GM21717 (cell line): ENCODE measurements at regions not wholly inside any gene's neighbourhood (a gene's known extent, or its start where the extent isn't known, plus 50 kb on each side); places are given as distances from the start of the nearest gene placed in this dataset.

Experiments used
- ATAC-seq: cut with Tn5 transposase; IDR thresholded peaks from one replicate; pipeline ENCODE4 v1.9.1; 2021; ENCODE audit warnings: mild to moderate bottlenecking, moderate library complexity; ENCODE audit not compliant: unreplicated experiment

- no peak for ATAC-seq
These were observed 193.2 kb upstream of the MPHOSPH6 start for GRCh38 chr16:82363026-82363816.

DNA sequence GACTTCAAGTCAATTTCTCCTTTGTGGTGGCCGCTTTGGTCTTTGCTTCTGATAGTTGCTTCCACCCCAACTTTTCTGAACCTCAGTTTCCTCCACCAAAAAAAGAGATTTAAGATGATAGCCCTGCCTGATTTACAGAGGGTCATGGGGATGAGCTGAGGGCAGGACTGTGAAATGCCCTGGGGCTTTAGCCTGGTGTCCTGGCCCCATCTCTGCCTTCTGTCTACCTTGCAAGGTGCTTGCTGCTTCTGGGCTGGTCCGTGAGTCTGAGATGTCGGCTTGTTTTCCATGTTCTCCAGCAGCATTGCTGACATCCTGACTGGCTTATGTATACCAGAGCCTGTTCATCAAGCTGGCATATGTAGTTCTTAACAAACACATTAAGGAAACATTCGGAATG lies 191.9 kb upstream of the MPHOSPH6 start:
- ATAC-seq = no peak

GRCh38 chr16:82360024-82360783 lies 190.2 kb upstream of the MPHOSPH6 start:
- ATAC-seq = no peak

GRCh38 chr16:82358606-82359221 lies 188.7 kb upstream of the MPHOSPH6 start:
- ATAC-seq = no peak

DNA sequence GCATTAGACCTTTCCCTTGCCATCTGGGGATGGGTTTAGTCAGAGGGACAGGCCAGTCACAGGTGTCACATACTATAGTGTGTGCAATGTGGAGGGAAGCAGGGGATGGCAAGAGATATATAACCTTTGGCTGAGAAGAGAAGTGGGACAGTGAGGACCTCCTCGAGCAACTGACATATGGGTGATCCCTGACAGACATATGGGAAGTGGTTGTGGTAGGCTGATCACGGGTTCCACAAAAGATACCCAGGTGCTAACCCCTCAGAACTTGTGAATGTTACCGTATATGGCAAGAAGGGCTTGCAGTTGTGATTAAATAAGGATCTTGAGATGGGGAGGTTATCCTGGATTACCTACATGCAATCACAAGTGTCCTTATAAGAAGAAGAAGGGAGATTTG lies 188.1 kb upstream of the MPHOSPH6 start:
- ATAC-seq = no peak

- no peak for ATAC-seq
These were observed 187.2 kb upstream of the MPHOSPH6 start for GRCh38 chr16:82357237-82357636.

- no peak for ATAC-seq
These were observed 180.5 kb upstream of the MPHOSPH6 start for GRCh38 chr16:82350560-82350959.

DNA sequence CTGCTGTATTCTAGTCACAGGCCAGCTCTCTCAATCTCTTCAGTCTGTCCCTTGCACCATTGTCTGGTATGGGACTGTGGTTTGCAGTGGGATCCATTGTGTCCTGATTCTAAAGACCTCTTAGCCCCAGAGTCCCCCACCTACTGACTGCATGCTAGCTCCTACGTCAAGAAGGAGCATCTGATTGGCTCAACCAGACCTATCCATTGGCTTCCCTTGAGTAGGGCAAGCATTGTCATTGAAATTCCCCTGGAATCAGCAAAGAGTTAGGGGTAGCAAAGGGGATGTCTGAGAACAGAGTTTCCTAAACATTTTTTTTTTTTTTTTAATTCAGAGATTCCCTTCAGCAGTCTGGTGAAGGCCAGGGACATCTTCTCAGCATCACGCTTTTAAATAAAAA lies 175.3 kb upstream of the MPHOSPH6 start:
- no peak for ATAC-seq

- ATAC-seq = no peak
These were observed 174.1 kb upstream of the MPHOSPH6 start for GRCh38 chr16:82344157-82344556.

- no peak for ATAC-seq
These were observed 171.2 kb upstream of the MPHOSPH6 start for GRCh38 chr16:82341146-82341669.

DNA sequence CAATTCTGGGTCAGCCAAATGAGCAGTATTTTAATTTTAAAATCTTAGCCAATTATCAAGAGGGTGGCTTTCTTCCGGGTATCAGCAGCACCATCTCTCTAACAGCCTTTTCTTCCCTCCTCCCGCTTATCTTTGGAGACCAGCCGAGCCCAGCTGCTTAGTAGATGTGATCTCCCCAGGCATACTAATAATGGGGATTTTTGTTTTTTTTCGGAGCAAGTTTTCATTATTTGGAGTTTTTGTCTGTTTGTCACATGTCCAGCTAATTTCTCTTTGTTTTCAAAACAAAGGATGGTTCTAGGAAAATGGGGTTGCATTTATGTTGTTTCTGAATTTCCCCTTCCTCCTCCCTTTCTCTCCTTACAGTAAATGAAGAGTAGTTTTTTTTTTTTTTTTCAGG lies 170.5 kb upstream of the MPHOSPH6 start:
- ATAC-seq = no peak

DNA sequence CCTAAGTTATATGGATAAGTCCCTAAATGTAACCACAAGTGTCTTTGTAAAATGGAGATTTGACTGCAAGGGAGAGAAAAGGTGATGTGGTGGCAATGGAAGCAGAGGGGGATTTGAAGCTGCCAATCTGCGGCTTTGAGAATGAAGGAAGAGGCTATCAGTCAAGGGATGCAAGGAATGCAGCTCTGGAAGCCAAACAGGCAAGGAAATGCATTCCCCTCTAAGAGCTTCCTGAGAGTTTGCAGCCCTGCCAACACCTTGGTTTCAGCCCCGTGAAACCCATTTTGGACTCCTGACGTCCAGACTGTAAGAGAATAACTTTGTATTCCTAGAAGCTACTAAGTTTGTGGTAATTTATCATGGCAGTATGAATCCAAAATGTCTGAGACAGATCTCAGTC lies 167.3 kb upstream of the MPHOSPH6 start:
- no peak for ATAC-seq

- ATAC-seq = no peak
These were observed 162.1 kb upstream of the MPHOSPH6 start for GRCh38 chr16:82331974-82332750.

DNA sequence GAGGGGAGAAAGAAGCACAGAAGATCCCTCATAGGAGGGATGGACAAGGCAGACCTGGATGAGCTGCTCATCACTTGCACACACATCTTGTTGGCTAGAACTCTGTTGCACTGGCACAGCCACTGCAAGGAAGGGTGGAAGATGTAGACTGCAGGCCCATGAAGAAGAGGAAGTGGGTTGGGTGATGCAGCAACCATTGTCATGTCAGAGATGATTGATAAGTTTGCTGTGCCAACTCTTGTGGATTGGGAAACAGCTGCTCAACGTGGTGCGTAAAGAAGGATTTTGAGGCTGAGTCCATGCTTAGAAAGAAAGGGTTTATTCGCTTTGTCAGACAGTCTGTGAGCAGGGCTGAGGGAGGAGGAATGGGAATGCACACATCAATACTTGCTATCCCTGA lies 161.4 kb upstream of the MPHOSPH6 start:
- ATAC-seq = no peak

GRCh38 chr16:82329504-82330192 lies 159.6 kb upstream of the MPHOSPH6 start:
- no peak for ATAC-seq

GRCh38 chr16:82328881-82329469 lies 159.0 kb upstream of the MPHOSPH6 start:
- no peak for ATAC-seq

DNA sequence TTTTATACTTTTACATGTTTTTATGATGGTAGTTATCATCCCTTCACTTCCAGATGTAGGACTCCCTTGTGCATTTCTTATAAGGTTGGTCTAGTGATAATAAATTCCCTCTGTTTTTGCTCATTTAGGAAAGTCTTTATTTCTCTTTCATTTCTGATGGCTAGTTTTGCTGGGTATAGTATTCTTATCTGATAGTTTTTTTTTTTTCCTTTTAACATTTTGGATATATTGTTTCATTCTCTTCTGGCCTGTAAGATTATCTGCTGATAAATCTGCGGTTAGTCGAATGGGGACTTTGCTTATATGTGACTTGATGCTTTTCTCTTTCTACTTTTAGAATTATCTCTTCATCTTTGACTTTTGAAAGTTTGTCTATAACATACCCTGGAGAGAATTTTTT lies 153.1 kb upstream of the MPHOSPH6 start:
- no peak for ATAC-seq

DNA sequence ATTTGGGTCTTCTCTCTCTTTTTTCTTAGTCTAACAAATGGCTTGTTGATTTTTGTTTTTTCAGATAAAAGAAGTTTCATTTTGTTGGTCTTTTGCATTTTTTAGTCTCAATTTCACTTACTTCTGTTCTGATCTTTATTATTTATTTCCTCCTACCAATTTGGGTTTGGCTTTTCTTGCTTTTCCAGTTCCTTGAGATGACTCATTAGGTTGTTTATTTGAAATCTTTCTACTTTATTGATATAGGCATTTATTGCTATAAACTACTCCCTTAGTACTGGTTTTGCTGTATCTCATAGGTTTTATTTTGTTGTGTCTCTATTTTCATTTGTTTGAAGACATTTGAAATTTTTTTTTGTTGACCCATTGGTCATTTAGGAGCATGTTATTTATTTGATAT lies 152.2 kb upstream of the MPHOSPH6 start:
- ATAC-seq = no peak

GRCh38 chr16:82319038-82319437 lies 149.0 kb upstream of the MPHOSPH6 start:
- no peak for ATAC-seq
